Erythroblast (primary cell): ENCODE measurements at regions not wholly inside any gene's neighbourhood (a gene's known extent, or its start where the extent isn't known, plus 50 kb on each side); places are given as distances from the start of the nearest gene placed in this dataset.

ENCODE experiments used
- GATA1 ChIP-seq: IDR thresholded peaks from 2 replicates; pipeline ENCODE4 v1.6.1; 2011; ENCODE audit warnings: low read depth, mild to moderate bottlenecking, control low read depth, low read length, moderate library complexity
- POLR2A ChIP-seq: IDR thresholded peaks from 2 replicates; pipeline ENCODE4 v1.6.1; 2011; ENCODE audit warnings: mild to moderate bottlenecking, low read length

- TF ChIP-seq POLR2A = no peak
- no peak for TF ChIP-seq GATA1
Observed at GRCh38 chr7:46011059-46011458, 90.0 kb upstream of the IGFBP3 start.
